Globus pallidus (tissue), 1 donor: ENCODE measurements at regions not wholly inside any gene's neighbourhood (a gene's known extent, or its start where the extent isn't known, plus 50 kb on each side); places are given as distances from the start of the nearest gene placed in this dataset.

Source experiments
- DNase-seq: peaks from one replicate; pipeline ENCODE4 v3.0.0-alpha.2; 2015; ENCODE audit warnings: low spot score

DNA sequence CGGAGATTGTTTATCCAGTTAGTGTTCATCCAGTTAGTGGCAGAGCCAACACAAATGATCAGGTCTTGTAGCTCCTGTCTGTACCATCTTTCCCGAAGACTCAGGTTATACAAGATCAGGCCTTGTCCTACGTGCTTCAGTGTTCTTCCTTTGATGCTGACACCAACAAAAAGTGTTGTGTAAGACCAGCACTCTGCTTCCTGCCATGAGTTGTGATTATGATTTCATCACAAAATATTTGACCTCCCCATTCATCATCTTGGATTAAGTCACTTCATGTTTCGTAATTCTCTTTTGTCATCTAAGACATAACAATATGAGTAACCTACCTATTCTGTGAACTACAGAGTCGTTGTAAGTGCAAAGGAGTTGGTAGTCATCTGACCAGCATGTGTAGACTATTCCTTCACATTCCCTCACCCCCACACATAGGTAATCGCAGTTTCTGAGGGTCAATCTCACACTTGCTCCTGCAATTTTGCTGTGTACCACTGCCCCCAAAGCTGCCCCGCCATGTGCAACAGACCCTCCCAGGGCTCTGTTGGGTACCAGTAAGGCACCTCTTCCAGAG lies 135.6 kb upstream of the SLC22A23 start:
- DNase-seq: no peak

GRCh38 chr6:3591970-3592369 lies 135.1 kb upstream of the SLC22A23 start:
- DNase-seq: no peak

DNA sequence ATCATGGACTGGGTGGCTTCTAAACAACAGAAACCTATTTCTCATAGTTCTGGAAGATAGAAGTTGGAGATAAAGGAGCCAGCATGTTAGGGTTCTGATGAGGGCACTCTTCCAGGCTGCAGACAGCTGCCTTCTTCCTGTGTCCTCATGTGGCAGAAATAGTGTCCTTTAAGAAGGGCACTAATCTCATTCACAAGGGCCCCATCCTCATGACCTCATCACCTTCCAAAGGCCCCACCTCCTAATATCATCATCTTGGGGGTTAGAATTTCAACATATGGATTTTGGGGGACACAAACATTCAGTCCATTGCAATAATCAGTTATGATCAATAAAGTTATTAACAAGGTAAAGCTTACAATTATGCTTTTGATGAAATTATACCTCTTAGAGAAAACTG lies 130.8 kb upstream of the SLC22A23 start:
- no peak for DNase-seq

- DNase-seq: no peak
Measured at GRCh38 chr6:3585320-3585935, 128.6 kb upstream of the SLC22A23 start.

GRCh38 chr6:3584606-3585005 lies 127.8 kb upstream of the SLC22A23 start:
- DNase-seq: no peak

DNA sequence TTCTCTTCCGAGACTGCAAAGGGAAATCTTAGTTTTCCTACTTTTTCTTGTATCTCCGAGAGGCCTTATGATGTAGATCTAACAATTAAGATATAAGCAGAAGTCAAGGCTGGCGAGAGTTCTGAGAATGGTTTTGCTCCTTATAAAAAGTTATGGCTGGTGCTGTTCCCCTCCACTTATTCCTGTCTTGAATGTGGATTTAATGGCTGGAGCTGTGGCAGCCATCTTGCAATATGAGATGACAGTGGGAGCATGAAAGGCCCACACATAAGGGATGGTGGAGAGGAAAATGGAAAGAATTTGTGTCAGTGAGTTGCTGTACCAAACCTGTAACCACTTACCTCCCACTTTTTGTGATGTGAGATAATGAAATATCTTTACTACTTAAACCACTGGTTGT lies 124.6 kb upstream of the SLC22A23 start:
- DNase-seq: no peak

DNA sequence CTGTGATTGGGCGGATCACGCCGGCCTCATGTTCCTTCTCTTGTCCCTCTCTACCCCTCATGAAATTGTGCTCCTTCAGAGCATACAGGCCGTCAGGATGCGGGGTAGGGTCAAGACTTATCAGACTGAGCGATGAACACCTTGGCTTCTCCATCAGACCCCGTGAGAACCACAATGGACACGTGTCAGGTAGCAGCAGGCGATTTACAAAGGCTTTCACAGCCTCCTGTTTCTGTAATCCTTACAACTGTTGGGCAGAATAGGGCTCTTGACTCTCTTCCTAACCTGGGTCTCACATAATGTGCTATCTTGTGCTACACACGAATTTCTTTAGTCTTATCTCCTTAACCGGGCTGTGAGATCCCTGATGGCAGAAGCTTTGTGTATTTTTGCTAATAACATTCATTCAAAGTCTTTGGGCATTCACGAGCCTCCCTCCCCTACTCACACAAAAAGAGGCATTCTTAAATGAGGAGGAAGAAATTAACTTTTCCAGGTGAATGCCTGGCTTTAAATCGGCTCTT lies 122.9 kb upstream of the SLC22A23 start:
- no peak for DNase-seq

DNA sequence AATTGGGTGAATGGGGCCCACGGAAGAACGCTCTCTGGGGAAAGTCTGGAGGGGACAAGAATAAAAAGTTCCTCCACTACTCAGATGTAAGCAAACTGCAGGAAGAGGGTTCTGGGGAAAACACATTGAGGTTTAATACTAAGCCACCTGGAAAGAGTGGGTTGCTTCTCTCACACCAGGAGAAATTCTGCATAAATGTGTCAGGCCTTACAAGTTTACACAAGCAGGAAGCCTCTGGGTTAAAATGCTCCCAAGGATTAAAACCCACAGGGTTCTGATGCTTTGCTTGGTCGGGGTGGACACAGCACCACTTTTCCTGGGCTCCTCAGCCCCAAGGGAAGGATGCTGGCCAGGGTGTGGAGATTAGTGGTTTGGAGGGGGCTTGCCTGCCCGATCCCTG lies 122.1 kb upstream of the SLC22A23 start:
- no peak for DNase-seq

DNA sequence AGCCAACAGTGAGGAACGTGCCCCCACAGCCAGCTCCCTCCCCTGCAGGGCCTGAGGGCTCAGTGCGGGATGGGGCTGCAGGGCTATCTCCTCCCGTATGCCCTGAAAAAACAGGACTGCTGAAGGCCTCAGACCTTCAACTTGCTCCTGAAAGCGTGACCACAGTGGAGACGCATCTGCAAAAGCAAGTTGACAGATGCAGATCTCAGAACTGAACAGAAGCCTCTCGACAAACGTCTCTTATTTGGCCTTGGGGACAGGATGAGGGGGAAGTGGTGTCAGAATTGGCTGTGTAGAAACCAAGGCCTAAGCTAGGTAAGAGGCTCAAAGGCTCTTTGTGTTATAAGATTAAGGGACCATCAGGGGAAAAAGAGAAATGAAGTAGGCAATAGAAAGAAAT lies 120.7 kb upstream of the SLC22A23 start:
- DNase-seq: no peak

DNA sequence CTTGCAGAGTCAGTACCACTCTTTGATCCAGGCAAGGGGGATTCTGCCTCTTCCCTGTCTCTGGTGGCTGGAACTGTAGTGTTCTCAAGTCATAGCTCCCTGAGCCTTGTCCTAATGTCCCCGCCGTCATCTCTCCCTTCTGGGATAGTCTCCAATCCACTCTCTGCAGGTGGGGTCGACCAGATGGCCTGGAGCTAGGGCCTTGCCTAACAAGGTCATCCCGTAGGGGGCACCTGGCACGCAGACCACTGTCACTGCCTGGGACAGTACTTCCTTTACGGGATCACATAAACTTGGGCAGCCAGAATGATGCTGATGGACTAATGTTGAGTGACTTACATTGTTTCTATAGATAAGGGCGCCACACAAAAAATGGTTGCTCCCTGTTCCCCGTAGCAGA lies 118.9 kb upstream of the SLC22A23 start:
- DNase-seq: no peak

DNA sequence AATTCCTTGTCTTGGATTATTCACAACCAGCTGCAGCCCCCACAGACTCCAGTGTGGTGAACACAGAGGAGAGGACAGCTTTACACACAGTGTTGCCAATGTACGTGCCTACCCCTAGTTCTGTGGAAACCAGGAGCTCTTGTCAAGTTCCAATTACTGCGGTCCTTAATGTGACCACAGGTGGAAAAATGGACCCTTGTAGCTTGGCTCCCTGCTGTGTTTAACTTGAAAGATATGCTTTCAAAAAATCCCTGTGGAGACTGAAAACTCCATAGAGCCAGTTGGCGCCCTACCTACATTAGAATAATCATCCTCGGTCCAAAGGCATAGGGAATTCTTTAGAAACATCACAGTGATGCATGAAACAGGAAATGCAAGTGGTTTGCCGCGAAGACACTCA lies 118.3 kb upstream of the SLC22A23 start:
- DNase-seq: no peak

DNA sequence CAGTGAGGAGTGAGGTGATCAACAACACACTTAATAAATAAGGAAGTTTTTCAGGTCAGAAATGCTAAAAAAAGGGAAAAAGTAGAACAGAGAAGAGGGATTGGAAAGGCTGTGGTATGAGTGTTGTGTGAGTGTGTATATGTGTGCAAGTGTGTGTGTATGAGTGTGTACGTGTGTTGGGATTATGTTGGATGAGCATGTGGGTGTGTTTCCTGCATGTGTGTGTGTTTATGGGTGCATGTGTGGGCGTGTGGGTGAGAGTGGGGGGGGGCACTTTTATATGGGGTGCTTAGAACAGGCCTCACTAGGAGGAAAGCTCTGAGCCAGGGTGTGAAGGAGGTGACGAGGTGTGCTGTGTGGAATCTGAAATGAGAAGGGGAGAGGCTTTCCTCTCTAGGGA lies 116.8 kb upstream of the SLC22A23 start:
- DNase-seq: no peak

GRCh38 chr6:3571836-3572235 lies 115.0 kb upstream of the SLC22A23 start:
- DNase-seq: no peak

DNA sequence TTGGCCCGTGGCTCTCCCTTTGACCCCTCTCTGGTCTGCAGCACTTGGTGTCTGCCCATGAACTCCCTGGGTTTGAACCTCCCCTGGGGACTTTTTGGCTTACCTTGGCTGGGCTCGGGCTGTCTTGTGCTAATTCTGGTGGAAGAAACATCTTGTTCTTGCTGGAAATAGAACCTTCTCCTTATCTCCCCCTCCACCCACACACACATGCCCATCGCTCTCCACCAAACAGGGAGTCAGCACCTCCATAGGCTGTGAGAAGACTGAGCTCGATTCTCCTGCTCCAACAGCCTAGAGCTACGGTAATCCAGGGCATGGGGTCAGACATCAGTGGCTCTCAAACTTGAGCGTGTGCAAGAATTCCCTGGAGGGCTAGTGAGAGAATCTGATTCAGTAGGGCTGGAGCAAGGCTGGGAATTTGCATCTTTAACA lies 114.4 kb upstream of the SLC22A23 start:
- DNase-seq: no peak

GRCh38 chr6:3569816-3570215 lies 113.0 kb upstream of the SLC22A23 start:
- no peak for DNase-seq

DNA sequence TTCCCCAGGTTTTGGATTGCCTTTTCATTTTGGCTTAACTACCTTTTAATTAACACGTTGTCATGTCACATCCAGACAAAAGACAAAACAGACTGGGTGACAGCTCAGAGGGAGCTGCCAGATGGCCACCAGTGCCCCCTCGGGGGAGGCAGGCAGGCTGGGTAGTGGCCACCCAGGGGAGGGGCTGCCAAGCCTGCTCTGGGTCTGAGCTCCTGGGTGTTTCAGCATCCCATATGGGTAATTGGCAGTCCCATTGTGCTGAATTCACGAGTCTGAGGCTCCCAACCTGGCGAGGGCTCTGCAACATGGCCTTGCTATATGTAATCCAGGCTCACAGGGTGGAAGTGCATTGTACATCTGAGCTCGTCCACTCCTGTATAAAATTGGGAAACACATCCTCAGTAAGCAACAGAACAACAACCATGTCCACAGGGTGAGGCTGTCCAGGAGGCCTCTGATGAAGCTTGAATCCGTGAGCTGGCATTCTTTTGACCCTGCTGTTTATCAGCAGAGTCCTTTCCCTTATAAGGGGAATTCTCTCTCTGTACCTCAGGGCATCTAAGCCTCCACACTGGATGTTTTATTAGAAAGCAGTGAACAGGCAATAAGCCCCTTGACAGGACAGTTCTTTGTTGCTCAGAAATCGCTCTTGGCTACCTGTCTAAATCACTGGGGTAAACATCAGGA lies 111.7 kb upstream of the SLC22A23 start:
- DNase-seq: no peak

DNA sequence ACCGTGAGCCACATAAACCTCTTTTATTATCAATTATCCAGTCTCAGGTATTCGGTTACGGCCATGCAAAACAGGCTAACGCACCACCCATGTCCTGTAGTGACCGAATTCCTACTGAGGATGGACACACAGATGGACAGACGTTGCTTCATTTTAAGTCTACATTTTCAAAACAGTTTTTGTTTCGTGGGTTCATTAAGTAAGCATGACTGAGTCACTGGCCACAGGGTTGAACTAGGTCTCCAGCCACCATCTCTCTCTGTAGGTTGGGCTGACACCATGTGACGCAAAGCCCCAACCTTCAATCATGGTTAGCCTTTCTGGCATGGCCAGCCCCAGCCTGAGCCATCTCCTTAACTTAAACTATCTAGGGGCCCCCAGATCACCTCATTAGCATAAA lies 110.0 kb upstream of the SLC22A23 start:
- no peak for DNase-seq

- no peak for DNase-seq
Measured at GRCh38 chr6:3565291-3565690, 108.4 kb upstream of the SLC22A23 start.

DNA sequence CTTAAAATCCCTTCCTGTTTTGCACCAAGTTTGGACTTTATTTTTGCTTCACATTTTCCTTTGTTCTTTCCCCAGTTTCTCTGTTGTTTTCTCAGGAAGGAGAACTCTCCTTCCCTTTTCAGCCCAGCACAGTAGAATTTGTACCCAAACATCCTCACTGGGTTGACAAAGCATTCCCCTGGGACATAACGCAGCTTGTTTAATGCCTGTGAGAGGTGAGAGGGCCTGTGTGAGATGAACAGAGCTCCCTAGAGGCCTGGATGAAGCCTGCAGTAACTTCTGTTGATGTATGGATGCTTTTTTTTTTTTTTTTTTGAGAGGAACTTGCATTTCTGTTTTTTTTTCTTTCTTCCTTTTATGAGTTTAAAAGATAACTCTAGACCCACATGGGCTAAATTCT lies 104.9 kb upstream of the SLC22A23 start:
- DNase-seq: peak; percentile 44

DNA sequence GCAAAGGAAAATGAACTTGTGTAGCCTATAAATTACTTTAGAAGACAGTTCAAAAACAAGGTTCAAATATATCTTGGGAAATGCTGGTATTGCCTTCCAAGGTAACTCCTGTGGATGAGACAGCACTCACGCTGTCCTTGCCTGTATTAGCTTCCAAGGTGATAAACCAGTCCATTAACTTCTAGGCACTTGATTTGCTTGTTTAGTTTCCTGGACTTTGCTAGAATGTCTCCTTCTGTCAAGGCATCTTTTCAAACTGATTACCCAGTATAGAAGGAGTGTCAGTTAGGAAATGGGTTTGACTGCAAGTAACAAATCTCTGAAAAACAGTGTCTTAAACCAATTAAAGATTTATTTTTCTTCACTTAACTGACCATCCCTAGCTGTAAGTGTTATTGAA lies 103.4 kb upstream of the SLC22A23 start:
- no peak for DNase-seq

- DNase-seq: no peak
Measured at GRCh38 chr6:3559561-3559960, 102.7 kb upstream of the SLC22A23 start.

DNA sequence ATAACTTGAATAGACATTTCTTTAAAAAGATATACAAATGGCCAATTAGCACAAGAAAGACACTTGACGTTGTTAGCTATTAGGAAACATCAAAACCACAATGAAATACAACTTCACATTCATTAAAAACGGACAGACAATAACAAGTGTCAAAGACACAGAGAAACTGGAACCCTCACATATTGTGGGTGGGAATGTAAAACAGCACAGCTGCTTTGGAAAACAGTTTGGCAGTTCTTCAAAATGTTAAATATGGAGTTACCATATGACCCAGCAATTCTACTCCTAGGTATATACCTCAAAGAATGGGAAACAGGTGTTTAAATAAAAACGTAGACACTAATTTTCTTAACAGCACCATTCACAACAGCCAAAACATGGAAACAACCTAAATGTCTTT lies 100.5 kb upstream of the SLC22A23 start:
- DNase-seq: no peak

DNA sequence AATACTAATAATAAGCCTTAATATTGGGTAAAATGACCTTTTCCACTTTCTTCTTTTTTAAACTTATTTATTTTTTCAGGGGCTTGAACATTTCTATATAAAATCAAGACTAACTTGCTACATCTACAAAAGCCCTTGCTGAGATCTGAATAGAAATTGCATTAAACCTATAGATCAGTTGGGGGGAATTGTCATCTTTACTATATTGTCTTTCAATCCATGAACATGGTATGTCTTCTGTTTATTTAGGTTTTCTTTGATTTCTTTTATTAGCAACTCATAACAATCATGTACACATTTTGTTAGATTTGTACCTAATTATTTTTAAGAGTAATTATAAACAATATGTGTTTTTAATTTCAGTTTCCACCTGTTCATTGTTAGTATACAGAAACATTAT lies 96.4 kb upstream of the SLC22A23 start:
- no peak for DNase-seq
